ENCODE measurements at regions not wholly inside any gene's neighbourhood (a gene's known extent, or its start where the extent isn't known, plus 50 kb on each side); places are given as distances from the start of the nearest gene placed in this dataset.

- TF ChIP-seq TAF1 (IDR thresholded peaks at IDR 0.05; ENCODE audit: low read depth, low read length), result no peak
- no peak for TF ChIP-seq POLR2A (IDR thresholded peaks at IDR 0.05; ENCODE audit: low read depth, low read length)
- no peak for TF ChIP-seq POLR2AphosphoS5 (IDR thresholded peaks at IDR 0.05; ENCODE audit: low read depth, low read length)
These were observed 398.9 kb downstream of the PLK2 start for GRCh38 chr5:58060996-58061395.
